B cell (primary cell): ENCODE measurements at regions not wholly inside any gene's neighbourhood (a gene's known extent, or its start where the extent isn't known, plus 50 kb on each side); places are given as distances from the start of the nearest gene placed in this dataset.

Experiments
- ATAC-seq: fragments of 200-7000 bp; cut with Tn5 transposase; one replicate; pipeline ENCODE4 v1.10.0; 2021; ENCODE audit warnings: low read depth, mild to moderate bottlenecking, moderate number of reproducible peaks, moderate library complexity
- CTCF ChIA-PET: fragments of 350-600 bp; sonication (Branson Sonifier 250); formaldehyde crosslinking; loops from one replicate; lab custom pipeline; 2021; ENCODE audit warnings: antibody characterized with exemption, inconsistent platforms; lab: Charles Lee
- POLR2A ChIA-PET: fragments of 350-600 bp; sonication (Branson Sonifier 250); formaldehyde crosslinking; loops from one replicate; lab custom pipeline; 2021; ENCODE audit warnings: antibody characterized with exemption; lab: Charles Lee
- DNase-seq: peaks from one replicate; pipeline ENCODE4 v3.0.0; 2013
- H2AFZ ChIP-seq: 2 replicates; pipeline ENCODE4 v1.6.1; 2012; ENCODE audit warnings: mild to moderate bottlenecking, low read depth, low read length; ENCODE audit not compliant: insufficient read depth, poor library complexity, severe bottlenecking
- H3K27ac ChIP-seq, 2 donors: 1 replicate in 1 of 2; 2 replicates in 1 of 2; pipeline ENCODE4 v1.5.1; 2012 to 2013; ENCODE audit warnings: low read length in 2 of 2, mild to moderate bottlenecking in 2 of 2, moderate library complexity in 1 of 2
- H3K27me3 ChIP-seq, 4 experiments: fragments of 200-600 bp in 1 of 4; sonication (generic) in 1 of 4; replicated peaks in 1 of 4; 1 replicate in 2 of 4; 2 replicates in 2 of 4; pipeline versions ENCODE4 v1.6.1 to v1.7.0; 2013 to 2016; ENCODE audit warnings: low read length in 3 of 4, mild to moderate bottlenecking in 2 of 4, mixed read lengths in 1 of 4, moderate library complexity in 1 of 4; ENCODE audit not compliant: insufficient read depth in 4 of 4, control insufficient read depth in 3 of 4; ENCODE audit errors: control extremely low read depth in 1 of 4
- H3K36me3 ChIP-seq, 2 experiments: replicated peaks in 1 of 2; 1 replicate in 1 of 2; 2 replicates in 1 of 2; pipeline versions ENCODE4 v1.6.1 to v1.7.1; 2013; ENCODE audit warnings: low read length in 1 of 2; ENCODE audit not compliant: insufficient read depth in 2 of 2, control insufficient read depth in 1 of 2; ENCODE audit errors: control extremely low read depth in 1 of 2, extremely low read depth in 1 of 2
- H3K4me1 ChIP-seq, 2 donors: fragments of 200-600 bp in 1 of 2; sonication (generic) in 1 of 2; 1 replicate in 1 of 2; 2 replicates in 1 of 2; pipeline versions ENCODE4 v1.5.1 to v1.6.1; 2013 to 2017; ENCODE audit warnings: low read length in 2 of 2; ENCODE audit not compliant: control insufficient read depth in 2 of 2, insufficient read depth in 2 of 2
- H3K4me2 ChIP-seq: replicated peaks from 2 replicates; pipeline ENCODE3; 2012; ENCODE audit warnings: mild to moderate bottlenecking, low read depth, low read length; ENCODE audit not compliant: poor library complexity, severe bottlenecking
- H3K4me3 ChIP-seq, 5 experiments: fragments of 200-600 bp in 1 of 5; sonication (generic) in 1 of 5; 1 replicate in 3 of 5; 2 replicates in 2 of 5; pipeline versions ENCODE4 v1.5.1 to v1.7.0; 2011 to 2016; ENCODE audit warnings: low read length in 4 of 5, mild to moderate bottlenecking in 4 of 5, low read depth in 2 of 5, control low read depth in 1 of 5, moderate library complexity in 1 of 5; ENCODE audit not compliant: insufficient read depth in 1 of 5; ENCODE audit errors: control extremely low read depth in 1 of 5, extremely low read depth in 1 of 5
- H3K79me2 ChIP-seq: fragments of 200-600 bp; sonication (generic); one replicate; pipeline ENCODE4 v1.6.0; 2016; ENCODE audit warnings: low read length; ENCODE audit not compliant: control insufficient read depth, insufficient read depth
- H3K9ac ChIP-seq: fragments of 200-600 bp; sonication (generic); 2 replicates; pipeline ENCODE4 v1.6.1; 2017; ENCODE audit warnings: mild to moderate bottlenecking, low read length, moderate library complexity
- H3K9me3 ChIP-seq, 3 donors: one replicate each; pipeline versions ENCODE4 v1.6.1 to v1.7.1; 2013; ENCODE audit warnings: low read length in 2 of 3; ENCODE audit not compliant: control insufficient read depth in 2 of 3, insufficient read depth in 1 of 3; ENCODE audit errors: control extremely low read depth in 1 of 3
- H4K20me1 ChIP-seq: 2 replicates; pipeline ENCODE4 v1.6.0; 2012; ENCODE audit warnings: mild to moderate bottlenecking, low read length; ENCODE audit not compliant: insufficient read depth, control insufficient read depth, poor library complexity, severe bottlenecking
- H3K27ac Mint-ChIP-seq: one replicate; pipeline ENCODE4 v1.8.0; 2021; ENCODE audit warnings: mixed read lengths
- H3K27me3 Mint-ChIP-seq: one replicate; pipeline ENCODE4 v1.8.0; 2021; ENCODE audit warnings: mixed read lengths
- H3K4me1 Mint-ChIP-seq: one replicate; pipeline ENCODE4 v1.8.0; 2021; ENCODE audit warnings: mixed read lengths
- H3K4me3 Mint-ChIP-seq: one replicate; pipeline ENCODE4 v1.8.0; 2021; ENCODE audit warnings: mixed read lengths
- H3K9me3 Mint-ChIP-seq: one replicate; pipeline ENCODE4 v1.8.0; 2022; ENCODE audit warnings: mixed read lengths; ENCODE audit not compliant: insufficient read depth
- CTCF ChIP-seq: fragments of 200-600 bp; IDR thresholded peaks from one replicate; pipeline ENCODE4 v1.8.0; 2022; ENCODE audit warnings: antibody characterized with exemption, mild to moderate bottlenecking
- EZH2 ChIP-seq: IDR thresholded peaks from 2 replicates; pipeline ENCODE4 v1.6.1; 2012; ENCODE audit warnings: borderline replicate concordance, low read depth, mild to moderate bottlenecking, moderate library complexity, low read length; ENCODE audit not compliant: insufficient read depth, poor library complexity, severe bottlenecking
- WGBS: methylation state at CpG from one replicate; pipeline ENCODE4 v1.1.5; 2013; ENCODE audit warnings: missing lambda C conversion rate; ENCODE audit not compliant: insufficient coverage; 5-methylcytosine and 5-hydroxymethylcytosine counted together
- intact Hi-C: fragments of 100-400 bp; cut with micrococcal nuclease; formaldehyde crosslinking; loops from one replicate; pipeline ENCODE4 v1.10.0; 2022

GRCh38 chr4:62797221-62797620 is 1597.1 kb downstream of the ADGRL3 start:
- Histone ChIP-seq H3K27ac (no peak overlapping the region), H3K9ac (no peak overlapping the region), H3K4me2 (no peak overlapping the region), H3K4me1 (no peaks in the 10 kb centered on the region), H3K36me3 (no peaks in the 10 kb centered on the region), H3K9me3 (no peaks in the 10 kb centered on the region), H2AFZ (no peak overlapping the region), H4K20me1 (no peaks in the 10 kb centered on the region), H3K27me3 (no peaks in the 10 kb centered on the region), H3K4me3 (no peak overlapping the region), H3K79me2 (no peaks in the 10 kb centered on the region)
- no peak overlapping the region for H3K27ac Mint-ChIP-seq
- TF ChIP-seq EZH2 (no peak), CTCF (no peak)
- H3K27me3 Mint-ChIP-seq, result no peaks in the 10 kb centered on the region
- WGBS, result no CpG with 5 or more reads among the region's 1 CpG
- no peak for ATAC-seq
- H3K4me3 Mint-ChIP-seq, result no peak overlapping the region
- intact Hi-C loops, result no loop called here
- CTCF ChIA-PET, result no interaction called here
- DNase-seq, result no peak
- H3K9me3 Mint-ChIP-seq, result peaks cover 4% of the 10 kb centered on the region
- H3K4me1 Mint-ChIP-seq, result no peaks in the 10 kb centered on the region
- POLR2A ChIA-PET, result no interaction called here

- ChIA-PET POLR2A (no interaction called here), CTCF (no interaction called here)
- H3K9ac ChIP-seq, result no peak overlapping the region
- no CpG with 5 or more reads among the region's 2 CpGs for WGBS
- H3K4me1 Mint-ChIP-seq, result no peaks in the 10 kb centered on the region
- H3K27ac ChIP-seq, result no peak overlapping the region
- peaks cover 2% of the 10 kb centered on the region for H3K9me3 Mint-ChIP-seq
- H3K9me3 ChIP-seq, result no peaks in the 10 kb centered on the region
- H4K20me1 ChIP-seq, result no peaks in the 10 kb centered on the region
- TF ChIP-seq EZH2 (no peak), CTCF (no peak)
- no peak overlapping the region for H3K27ac Mint-ChIP-seq
- no peaks in the 10 kb centered on the region for H3K36me3 ChIP-seq
- no peak for DNase-seq
- no peaks in the 10 kb centered on the region for H3K4me1 ChIP-seq
- H3K4me3 ChIP-seq, result no peak overlapping the region
- no peak overlapping the region for H3K4me3 Mint-ChIP-seq
- H3K27me3 ChIP-seq, result no peaks in the 10 kb centered on the region
- H3K79me2 ChIP-seq, result no peaks in the 10 kb centered on the region
- no peak overlapping the region for H3K4me2 ChIP-seq
- ATAC-seq, result no peak
- intact Hi-C loops, result no loop called here
- no peak overlapping the region for H2AFZ ChIP-seq
- no peaks in the 10 kb centered on the region for H3K27me3 Mint-ChIP-seq
These were observed 1591.3 kb downstream of the ADGRL3 start for GRCh38 chr4:62791386-62791785.
